ENCODE measurements at regions not wholly inside any gene's neighbourhood (a gene's known extent, or its start where the extent isn't known, plus 50 kb on each side); places are given as distances from the start of the nearest gene placed in this dataset.

DNA sequence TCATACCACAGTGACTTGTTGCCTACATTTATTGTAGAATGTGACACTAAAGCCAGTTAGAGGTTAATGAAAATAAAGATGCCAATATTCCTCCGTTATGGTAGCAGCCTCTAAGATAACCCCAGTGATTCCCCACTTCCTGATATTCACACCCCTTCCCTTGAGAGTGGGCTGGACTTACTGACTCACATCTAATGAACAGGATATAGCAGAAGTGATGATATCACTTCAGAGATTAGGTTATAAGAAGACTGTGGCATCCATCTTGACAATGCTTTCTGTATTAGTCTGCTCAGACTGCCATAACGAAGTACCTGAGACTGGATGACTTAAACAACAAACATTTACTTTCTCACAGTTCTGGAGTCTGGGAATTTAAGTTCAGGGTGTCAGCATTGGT is 149.6 kb upstream of the MTNR1B start:
- TF ChIP-seq EZH2 (IDR thresholded peaks at IDR 0.05; ENCODE audit: insufficient read depth, poor library complexity, severe bottlenecking) = no peak
- TF ChIP-seq EZH2phosphoT487 (IDR thresholded peaks at IDR 0.05; ENCODE audit: insufficient read depth, low read depth) = no peak

All from GM23248 (cell line).